ENCODE measurements at regions not wholly inside any gene's neighbourhood (a gene's known extent, or its start where the extent isn't known, plus 50 kb on each side); places are given as distances from the start of the nearest gene placed in this dataset.

DNA sequence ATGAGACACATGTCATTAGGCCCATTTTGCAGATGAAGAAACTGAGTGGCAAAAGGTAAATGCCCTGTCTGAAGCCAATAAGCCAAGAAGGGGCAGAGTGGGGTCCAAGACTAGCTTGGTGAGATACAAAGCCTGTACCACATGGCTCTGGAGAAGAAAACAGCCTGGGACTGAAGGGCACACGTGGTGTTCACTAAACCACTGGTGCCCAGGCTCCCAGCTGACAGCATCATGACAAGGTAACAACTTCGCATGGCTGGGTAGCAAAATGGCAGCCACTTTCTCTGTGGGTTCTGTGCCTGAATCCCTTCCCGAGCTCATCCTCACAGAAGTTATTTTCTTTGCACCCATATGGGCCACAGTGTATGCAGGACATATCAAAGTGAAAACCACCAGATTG is 229.6 kb downstream of the RAB11FIP2 start:
- no peak for TF ChIP-seq EZH2 (IDR thresholded peaks at IDR 0.05; ENCODE audit: low read depth, low read length, severe bottlenecking)
- no peak for TF ChIP-seq KDM1A (IDR thresholded peaks at IDR 0.05; ENCODE audit: borderline replicate concordance, low read length)
- TF ChIP-seq EP300 (IDR thresholded peaks at IDR 0.05; ENCODE audit: borderline replicate concordance in 1 of 2, low read depth in 2 of 2, low read length in 2 of 2): no peak
- no peak for TF ChIP-seq KDM5A (IDR thresholded peaks at IDR 0.05; ENCODE audit: low read length)

All from H1 (cell line).